OCI-M1 (cell line): ENCODE measurements at regions not wholly inside any gene's neighbourhood (a gene's known extent, or its start where the extent isn't known, plus 50 kb on each side); places are given as distances from the start of the nearest gene placed in this dataset.
"Not testable (repeated sequence)": the region's sequence is repeated elsewhere in the genome, so short reads cannot be mapped to it uniquely, and the experiment has no call there.

Experiments
- DNase-seq: peaks from one replicate; lab custom pipeline; 2025; lab: John Stamatoyannopoulos, UW

DNA sequence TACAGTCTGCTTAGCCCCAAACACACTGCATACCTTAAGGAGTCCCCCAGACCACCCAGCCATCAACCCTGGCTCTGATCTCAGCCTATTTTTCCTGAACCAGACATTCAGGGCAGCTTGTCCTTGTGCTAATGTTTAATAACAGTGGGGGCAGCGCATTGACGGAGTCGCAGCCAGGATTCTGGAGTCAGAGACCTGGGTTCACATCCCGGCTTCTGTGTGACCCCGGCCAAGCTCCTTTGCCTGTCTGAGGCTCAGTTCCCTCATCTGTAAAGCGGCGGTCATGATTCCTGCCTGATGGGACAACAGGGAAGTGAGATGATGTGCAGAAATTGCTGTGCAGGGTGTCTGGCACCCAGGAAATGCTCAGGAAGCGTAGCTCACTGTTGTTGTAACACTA, 63.1 kb downstream of the MATN1 start:
- no peak for DNase-seq

DNA sequence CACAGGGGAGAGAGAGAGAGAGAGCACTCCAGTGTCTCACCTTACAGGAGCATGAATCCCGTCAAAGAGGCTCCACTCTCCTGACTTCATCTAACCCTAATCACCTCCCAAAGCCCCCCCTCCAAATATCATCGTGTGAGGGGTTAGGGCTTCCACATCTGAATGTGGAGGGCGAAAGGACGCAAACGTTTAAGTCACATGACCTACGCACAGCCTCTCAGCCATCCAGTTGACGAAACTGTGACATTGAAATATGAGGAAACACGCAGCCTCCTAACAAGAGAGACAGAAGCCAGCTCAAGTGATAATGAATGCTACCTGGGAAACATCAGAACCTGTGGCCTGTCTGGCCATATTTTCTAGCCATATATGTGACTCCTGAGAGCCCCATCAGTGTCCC, 63.7 kb downstream of the MATN1 start:
- no peak for DNase-seq

DNA sequence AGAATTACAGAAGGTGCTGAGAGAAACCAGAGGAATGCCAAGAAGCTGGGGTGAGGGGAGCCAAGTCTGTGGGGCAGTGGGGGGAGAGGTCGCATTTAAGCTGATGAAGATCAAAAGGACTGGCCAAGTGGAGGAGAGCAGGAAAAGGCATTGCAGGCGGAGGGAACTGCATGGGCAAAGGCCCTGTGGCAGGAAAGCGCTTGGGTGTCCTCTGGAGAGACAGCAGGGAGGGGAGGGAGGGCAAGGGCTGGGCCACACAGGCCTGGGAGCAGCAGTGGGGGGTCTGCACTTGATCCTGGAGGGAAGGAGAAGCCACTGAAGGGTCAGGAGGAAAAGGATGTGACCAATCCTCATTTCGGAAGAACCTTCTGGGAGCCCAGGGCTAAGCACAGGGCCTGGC, 65.0 kb downstream of the MATN1 start:
- not testable (repeated sequence) for DNase-seq

DNA sequence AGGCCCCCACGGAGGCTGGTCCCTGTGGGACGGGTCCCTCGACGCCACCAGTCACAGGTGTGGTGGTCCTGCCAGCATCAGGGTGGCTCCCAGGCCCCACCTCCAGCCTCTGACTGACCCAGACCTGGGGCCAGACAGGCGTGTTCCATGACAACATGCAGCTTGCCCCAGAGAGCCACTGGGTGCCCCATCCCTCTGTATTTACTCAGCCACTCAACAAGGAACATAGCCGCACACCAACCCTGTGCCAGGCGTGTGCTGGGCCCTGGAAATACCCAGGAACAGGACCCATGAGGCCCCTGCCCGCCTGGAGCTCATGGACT, 65.4 kb downstream of the MATN1 start:
- no peak for DNase-seq

DNA sequence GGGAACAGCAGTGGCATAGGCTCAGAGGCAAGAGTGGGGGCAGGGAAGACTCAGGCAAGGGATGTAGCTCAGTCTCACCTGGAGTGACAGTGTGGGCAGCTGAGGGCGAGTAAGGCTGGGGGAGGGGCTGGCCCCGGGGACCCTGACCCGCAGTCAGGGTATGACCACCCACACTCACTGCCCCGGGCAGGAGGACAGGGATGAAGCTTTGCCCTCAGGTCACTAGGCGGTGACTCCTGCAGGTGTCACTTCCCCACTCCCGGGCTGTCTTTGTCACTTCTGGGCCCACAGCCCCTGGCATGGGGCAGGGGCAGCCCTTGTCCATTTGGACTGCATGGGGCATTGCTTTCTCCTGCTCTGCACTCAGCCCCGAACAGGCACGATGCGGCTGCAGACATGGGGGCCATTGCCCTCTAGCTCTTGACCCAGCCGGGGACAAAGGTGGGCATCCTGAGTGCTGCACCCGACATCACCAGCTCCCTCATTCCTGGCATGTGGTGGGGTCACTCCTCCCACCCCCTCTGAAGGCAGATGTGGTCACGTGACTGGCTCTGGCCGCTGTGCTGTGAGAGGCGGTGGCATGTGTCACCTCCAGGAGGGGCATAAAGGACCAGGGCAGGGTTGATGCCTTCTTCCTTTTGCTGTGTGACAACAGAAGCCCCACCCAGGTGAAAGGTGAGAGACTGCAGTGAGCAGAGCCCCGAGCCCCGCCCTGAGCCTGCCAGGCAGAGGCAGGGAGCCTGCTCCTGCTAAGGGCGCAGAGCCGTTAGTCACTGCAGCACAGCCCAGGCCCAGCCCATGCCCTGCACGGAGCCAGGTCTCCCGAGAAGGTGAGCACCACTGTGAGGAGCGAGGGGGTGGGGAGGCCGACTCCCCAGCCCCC, 66.0 kb downstream of the MATN1 start:
- no peak for DNase-seq

DNA sequence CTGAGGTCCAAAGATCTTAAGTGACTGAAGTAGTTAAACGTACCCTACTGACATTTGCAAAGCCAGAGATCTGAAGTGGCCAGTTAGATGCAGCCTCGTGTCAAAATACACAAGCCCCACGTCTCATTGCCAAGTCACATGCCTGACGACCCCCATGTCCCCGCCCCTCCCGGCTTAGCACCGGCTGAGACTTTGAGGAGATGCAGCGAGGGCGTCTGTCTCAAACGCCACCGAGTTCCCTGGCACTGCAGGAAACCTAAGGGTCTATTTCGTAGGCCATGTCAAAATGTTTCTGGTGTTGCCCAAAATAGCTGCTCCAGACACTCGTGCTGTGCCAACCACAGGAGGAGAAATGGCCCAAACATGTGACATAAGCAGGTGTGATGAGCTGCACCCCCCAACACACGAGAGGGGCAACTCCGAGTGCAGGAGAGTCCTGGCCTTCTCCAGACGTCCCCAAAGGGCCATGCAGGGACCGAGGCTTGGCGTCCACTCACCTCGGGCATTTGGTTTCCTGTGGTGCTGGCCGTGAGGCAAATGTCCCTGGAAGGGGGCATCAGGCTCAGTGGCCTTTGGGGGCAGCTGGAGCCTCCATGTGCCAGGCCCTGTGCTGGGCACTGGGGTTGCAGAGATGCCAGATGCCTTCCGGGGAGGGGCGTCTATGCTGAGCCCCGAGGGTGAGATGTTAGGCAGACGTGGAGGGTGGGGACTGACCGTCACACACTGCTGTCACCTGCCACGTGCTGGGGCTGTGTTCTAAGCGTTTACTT, 67.0 kb downstream of the MATN1 start:
- DNase-seq, result no peak

DNA sequence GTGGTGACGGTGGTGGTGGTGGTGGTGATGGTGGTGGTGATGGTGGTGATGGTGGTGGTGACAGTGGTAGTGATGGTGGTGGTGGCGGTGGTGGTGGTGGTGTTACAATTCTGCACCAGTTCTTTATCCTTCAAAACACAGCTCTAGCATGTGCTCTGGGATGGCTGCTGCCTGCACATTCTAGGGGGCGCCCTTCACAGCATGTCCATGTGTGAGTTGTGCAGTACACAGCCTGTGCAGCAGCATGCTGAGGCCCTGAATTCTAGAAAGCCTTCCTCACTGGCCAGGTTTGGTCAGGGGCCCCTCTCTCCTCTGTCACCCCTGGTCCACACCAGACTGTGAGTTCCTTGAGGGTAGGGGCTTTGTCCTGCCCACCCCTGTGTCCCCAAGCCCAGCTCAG, 67.7 kb downstream of the MATN1 start:
- no peak for DNase-seq

DNA sequence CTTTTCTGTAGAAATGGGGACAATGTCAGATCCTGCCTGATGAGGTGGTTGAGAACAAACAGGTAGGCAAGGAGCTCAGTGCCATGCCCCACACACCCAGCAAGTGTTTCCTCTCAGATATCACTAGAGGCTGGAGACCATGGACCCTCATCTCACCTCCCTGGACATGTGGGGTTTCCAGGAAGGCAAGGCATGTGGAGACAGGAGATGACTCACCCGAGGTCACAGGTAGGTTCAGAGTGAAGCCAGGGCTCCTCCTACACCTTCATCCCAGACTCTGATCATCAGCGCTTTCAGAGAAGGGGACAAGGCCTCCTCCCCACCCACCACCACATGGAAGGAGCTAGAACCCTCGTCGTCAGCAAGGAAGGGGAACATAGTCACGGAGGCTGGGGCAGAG, 69.2 kb downstream of the MATN1 start:
- no peak for DNase-seq

DNA sequence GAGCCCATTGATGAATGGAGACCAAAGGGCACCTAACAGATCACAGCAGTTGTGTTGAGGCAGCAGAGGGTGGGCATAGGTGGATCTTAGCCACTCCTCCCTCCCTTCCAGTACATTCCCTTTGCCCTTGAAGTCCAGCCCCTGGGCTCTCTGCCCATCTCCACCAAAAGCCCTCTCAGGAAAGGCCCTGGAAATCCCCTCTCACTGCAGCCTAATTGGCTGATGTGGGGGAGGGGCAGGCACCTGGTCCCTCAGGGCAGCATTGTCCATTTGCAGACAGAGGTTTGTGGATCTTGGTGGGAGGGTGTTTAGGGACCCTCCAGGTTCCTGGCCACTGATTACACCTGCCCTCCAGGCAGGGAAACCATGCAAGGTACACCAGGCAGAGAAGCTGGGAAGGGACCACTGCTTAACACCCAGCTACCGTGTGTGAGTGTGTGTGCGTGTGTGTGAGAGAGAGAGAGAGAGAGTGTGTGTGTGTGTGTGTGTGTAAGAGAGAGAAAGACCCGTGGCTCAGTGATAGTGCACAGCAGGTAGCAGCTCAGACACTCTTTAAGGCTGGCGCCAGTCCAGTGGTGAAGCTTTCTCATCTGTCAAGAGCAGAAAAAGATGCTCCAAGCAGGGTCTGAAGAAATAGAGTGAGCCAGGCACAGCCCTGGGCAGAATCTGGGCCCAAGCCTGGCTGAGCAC, 71.1 kb downstream of the MATN1 start:
- no peak for DNase-seq

DNA sequence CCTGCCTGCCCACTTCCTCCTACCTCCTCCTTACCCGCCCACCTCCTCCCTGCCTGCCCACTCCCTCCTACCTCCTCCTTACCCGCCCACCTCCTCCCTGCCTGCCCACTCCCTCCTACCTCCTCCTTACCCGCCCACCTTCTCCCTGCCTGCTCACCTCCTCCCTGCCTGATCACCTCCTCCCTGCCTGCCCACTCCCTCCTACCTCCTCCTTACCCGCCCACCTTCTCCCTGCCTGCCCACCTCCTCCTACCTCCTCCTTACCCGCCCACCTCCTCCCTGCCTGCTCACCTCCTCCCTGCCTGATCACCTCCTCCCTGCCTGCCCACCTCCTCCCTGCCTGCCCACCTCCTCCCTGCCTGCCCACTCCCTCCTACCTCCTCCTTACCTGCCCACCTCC, 72.0 kb downstream of the MATN1 start:
- DNase-seq, result not testable (repeated sequence)

DNA sequence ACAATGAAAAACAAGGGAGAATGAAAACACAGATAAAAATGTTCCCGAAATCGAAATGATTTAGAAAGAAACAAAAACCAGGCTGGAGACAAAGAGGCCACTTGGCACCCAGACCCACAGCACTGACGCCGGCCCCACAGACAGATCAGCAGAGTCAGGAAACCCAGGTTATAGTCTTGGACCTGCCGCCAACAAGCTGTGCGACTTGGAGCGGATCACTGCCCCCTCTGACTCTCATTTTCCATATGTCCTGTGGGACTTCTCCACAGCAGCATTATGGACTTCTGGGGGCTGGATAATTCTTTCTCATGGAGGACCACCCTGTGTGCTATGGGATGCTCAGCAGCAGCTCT, 72.4 kb downstream of the MATN1 start:
- no peak for DNase-seq

DNA sequence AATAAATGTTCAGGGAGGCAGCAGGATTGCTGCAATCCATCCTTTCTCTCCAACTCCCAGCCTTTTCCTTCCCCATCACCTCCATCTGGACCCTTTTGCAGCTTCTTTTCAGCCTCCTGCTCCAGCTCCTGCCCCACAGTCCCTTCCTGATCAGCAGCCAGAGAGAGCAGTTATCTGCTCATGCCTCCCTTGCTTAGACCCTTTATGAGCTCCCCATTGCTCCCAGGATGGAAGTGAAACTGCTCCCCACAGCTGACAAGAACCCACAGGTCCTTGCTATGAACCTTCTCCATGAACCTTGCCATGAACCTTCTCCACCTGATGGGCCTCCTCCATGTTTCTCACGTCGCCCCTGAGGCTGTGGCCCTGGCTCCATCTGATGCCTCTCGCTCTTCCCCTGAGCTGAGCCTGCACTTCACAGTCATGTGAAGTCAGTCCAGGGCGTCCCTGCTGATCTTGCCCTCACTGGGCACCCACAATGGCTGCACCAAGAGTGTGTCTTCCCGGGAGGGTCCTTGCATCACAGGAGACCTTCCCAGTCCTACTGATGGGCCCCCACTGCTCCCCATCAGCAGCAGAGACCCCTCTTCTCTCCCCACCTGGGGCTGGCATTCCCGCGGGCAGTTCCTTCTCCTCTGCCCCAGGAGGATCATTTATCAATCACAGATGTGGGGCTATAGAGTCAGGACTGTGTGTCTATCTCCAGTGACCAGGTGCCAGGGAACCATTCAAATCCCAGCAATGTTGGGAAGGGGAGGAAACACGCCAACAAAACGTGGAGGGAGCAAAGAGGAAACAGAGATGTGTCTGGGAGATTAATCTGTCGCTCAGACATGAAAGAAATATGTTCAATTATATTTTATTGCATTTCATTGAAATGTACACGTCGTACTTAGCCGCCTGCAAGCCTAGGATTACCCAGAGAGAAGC, 73.1 kb downstream of the MATN1 start:
- DNase-seq, result no peak

DNA sequence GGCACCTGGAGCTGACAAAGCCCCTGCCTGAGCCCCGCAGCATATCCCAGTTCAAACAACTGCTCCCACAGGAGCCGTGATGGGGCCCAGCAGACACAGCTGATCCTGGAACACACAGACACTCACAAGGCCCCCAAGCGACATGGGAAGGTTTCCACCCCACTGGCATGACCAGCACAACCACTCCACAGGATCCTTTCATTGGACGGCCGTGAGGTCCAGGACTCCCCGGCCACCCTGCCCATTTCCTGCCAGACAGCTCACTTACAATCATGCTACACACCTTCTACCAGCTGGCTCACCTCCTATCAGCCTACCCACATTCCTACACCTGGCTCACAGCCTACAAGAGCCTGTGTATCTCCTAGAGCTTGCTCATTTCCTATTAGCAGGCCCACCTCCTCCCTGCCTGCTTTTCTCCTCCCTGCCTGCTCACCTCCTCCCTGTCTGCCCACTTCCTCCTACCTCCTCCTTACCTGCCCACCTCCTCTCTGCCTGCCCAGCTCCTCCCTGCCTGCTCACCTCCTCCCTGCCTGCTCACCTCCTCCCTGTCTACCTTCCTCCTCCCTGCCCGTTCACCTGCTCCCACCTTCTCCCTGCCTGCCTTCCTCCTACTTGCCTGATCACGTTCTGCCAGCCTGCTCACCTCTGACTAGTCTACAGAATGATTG, 73.9 kb downstream of the MATN1 start:
- no peak for DNase-seq

DNA sequence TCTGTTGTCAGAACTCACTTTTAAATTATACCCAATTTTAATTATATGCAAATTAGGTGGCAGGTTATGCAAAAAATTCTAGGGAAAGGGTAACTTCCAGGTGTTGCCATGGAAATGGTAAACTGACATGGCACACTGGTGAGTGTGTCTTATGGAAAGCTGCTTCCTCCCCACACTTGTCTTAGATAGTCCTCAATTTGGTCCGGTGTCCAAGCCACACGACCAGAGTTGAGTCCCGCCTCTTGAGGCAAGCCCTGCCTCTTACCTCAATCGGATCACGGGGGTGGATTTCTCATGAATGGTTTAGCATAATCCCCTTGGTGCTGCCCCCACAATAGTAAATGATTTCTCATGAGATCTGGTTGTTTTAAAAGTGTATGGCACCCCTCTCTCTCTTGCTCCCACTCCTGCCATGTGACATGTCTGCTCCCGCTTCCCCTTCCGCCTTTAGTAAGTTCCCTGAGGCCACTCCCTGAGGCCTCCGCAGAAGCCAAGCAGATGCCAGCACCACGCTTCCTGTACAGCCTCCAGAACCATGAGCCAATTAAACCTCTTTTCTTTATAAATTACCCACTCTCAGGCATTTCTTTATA, 74.9 kb downstream of the MATN1 start:
- no peak for DNase-seq

DNA sequence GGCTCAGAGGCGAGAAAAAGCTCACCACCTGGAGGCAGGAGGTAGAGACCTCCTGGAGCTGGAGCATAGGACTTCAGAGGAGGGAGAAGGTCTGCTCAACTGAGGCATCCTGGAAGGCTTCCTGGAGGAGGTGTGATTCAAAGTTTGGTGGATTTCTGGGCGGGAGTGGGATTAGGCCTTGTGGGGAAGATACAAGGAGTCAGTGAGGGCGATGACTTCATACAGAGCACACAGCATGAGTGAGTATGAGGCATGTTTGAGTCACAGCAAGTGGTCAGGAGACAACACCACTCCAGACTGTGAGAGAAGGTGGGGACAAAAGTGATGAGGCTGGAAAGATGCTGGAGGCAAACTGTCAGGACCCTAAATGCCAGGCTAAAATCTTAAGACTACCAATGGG, 77.6 kb downstream of the MATN1 start:
- DNase-seq, result no peak

DNA sequence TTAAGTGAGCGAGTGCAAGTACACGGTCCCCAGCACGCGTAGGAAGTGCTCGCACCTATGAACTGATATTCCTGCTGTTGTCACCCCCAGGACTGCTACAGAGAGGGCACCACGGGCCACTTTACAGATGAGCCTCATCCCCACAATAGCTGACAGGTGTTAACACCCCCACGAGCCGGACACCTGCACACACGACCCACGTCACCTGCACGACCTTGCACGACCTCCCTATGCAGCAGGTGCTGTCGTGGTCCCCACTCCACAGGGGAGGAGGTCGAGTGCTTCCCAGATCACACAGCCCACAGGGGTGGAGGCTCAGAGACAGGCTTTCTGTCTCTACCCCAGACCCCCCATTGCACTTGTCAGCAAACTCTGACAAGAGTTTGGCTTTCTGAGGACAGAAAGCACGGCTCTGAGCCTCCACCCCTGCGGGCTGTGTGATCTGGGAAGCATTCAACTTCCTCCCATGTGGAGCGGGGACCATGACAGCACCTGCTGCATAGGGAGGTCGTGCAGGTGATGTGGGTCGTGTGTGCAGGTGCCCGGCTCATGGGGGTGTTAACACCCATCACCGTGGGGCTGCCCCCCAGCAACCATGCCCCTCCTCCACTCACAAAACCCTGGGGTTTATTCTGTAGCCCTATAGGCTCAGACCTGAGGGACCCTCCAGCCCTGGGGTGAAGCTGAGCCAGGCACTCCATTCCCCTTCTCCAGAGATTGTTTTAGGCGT, 80.8 kb downstream of the MATN1 start:
- no peak for DNase-seq

DNA sequence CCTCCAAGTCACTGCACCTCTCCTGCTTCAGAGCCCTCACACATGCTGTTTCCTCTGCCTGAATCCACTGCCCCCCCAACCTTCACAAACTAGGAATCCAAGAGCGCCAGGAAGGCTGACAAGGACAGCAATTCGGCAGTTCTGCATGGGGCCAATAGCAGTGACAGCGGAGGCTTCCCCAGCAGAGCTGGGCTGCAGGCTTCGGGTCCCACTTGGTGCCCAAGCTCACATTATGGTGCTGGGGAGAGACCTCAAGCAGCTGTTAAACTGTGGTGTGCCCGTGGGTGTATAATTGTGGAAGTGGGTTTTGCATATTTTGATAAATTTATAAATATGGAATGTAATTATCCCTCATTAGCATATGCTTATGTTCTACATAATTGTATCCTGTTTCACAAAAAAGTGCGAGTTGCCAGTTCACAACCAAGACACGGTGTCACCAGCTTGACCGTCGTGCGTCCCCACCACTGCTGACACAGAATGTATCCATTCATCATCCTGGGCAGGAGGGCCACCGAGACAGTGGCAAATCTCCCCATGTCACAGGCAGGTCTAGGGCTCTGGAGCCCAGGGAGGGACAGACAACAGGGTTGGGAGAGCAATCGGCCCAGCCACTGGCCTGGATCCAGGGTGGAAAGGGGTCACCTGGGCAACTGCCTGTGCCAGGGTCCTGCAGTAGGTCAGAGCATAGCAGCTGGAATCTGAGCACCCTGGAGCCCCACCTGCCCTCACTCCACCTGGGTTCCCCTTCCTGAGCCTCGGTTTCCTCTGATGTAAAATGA, 81.6 kb downstream of the MATN1 start:
- DNase-seq, result no peak

DNA sequence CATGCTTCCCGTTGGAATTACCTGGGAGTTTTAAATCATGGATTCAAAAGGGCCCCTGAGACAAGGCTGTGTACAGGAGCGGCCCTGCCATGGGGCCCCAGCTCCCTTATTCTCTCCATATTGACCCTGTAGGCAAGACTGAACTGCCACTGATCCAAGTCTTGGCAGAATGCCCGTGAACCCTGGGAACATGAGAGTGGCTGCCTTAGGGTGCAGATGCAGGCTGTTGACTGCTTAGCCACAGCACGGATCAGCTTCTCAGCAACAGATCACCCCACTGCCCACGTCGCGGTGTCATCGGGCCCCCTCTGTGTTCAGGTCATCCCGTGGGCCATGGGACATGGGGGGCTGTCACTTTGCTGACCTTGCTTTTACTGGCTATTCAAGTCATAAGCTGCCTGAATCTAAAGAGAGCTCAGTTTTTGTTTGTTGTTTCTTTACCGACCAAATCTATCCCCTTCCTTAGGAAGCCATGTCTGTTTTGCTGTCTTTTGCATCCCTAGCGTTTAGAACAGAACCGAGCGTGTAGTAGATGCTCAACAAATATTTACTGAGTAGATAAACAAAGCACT, 83.4 kb downstream of the MATN1 start:
- DNase-seq, result no peak

DNA sequence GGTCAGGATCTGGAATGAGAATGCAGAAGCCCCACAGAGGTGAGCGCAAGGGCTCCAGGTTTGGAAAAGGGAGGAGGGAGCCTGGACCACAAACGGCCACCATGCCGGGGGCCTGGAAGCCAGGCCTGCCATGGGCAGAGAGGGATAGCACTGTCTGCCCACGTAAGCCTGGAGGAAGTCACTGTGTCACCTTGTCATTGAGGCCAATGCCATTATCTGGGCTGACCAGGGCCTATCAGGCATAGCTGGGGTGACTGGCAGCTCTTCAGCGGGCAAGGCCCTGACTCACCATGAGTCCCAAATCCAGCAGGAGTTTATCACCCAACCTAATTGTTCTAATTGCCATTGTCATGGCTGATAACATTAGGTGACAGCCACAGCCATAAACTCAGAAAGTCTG, 84.6 kb downstream of the MATN1 start:
- no peak for DNase-seq
